ENCODE measurements at regions not wholly inside any gene's neighbourhood (a gene's known extent, or its start where the extent isn't known, plus 50 kb on each side); places are given as distances from the start of the nearest gene placed in this dataset.

- no peak overlapping the region for H3K4me3 ChIP-seq (ENCODE audit: low read depth, low read length)
- no peak for DNase-seq (ENCODE audit: low read depth)
- TF ChIP-seq, protein P1, sequence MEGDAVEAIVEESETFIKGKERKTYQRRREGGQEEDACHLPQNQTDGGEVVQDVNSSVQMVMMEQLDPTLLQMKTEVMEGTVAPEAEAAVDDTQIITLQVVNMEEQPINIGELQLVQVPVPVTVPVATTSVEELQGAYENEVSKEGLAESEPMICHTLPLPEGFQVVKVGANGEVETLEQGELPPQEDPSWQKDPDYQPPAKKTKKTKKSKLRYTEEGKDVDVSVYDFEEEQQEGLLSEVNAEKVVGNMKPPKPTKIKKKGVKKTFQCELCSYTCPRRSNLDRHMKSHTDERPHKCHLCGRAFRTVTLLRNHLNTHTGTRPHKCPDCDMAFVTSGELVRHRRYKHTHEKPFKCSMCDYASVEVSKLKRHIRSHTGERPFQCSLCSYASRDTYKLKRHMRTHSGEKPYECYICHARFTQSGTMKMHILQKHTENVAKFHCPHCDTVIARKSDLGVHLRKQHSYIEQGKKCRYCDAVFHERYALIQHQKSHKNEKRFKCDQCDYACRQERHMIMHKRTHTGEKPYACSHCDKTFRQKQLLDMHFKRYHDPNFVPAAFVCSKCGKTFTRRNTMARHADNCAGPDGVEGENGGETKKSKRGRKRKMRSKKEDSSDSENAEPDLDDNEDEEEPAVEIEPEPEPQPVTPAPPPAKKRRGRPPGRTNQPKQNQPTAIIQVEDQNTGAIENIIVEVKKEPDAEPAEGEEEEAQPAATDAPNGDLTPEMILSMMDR (IDR thresholded peaks at IDR 0.05; ENCODE audit: low read depth, low read length, missing control alignments) = no peak
These were observed 833.5 kb upstream of the GALNTL6 start for GRCh38 chr4:170979736-170980135.

- H3K4me3 ChIP-seq (ENCODE audit: low read depth, low read length) = no peak overlapping the region
- no peak for DNase-seq (ENCODE audit: low read depth)
- TF ChIP-seq, protein P1 (IDR thresholded peaks at IDR 0.05; ENCODE audit: low read depth, low read length, missing control alignments) = peak; percentile 10
These were observed 834.2 kb upstream of the GALNTL6 start for GRCh38 chr4:170978990-170979389.

DNA sequence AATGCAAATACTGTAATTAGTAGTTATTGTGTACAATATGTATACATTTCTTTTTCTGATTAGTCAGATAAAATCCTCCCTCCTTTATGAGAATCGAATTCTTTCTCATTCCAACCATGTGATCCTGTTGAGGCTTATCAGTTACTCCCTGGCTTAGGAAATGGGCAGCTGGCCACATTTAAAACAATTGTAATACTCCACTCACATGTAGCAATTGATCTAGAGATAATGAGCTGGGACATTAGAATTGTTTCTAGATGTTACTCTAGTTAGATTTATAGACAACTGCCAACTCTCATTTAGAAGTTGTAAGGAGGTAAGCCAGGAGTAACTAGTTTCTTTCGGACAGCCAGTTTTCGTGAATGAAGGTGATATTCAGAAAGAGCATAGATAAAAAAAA is 859.3 kb upstream of the AADAT start:
- H3K4me3 ChIP-seq (ENCODE audit: low read depth, low read length) = no peak overlapping the region
- no peak for DNase-seq (ENCODE audit: low read depth)
- TF ChIP-seq, protein P1 (IDR thresholded peaks at IDR 0.05; ENCODE audit: low read depth, low read length, missing control alignments) = no peak

DNA sequence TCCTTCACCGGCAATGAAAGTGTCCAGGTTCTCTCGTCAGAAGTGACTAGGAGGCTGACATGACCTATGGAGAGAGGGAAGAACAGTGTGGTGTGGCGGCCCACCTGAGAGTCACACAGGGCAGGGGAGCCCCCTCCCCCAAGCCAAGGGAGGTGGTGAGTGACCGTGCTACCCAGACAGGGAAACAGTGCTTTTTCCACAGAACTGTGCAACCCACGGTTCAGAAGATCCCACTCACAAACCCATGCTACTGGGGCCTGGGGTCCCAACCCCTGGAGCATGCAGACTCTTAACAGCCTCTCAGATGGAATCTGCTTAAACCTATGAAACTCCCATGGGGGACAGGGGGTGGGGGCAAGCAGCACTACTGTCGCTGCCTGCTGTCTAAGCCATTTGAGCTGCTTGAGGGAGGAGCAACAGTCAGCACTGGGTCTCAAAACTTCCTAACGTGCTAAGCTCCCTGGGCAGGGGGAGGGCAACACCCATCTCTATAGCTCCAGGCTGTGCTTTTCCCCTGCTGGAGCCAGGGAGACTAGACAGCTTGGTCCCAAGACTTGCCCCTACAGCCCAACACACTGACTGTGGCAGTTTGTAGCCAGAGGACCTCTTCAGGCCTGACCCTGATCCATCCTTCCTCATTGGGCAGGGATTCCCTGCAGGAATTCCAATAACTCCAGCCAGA is 850.4 kb upstream of the AADAT start:
- H3K4me3 ChIP-seq (ENCODE audit: low read depth, low read length) = no peak overlapping the region
- TF ChIP-seq, protein P1 (IDR thresholded peaks at IDR 0.05; ENCODE audit: low read depth, low read length, missing control alignments) = no peak
- no peak for DNase-seq (ENCODE audit: low read depth)

DNA sequence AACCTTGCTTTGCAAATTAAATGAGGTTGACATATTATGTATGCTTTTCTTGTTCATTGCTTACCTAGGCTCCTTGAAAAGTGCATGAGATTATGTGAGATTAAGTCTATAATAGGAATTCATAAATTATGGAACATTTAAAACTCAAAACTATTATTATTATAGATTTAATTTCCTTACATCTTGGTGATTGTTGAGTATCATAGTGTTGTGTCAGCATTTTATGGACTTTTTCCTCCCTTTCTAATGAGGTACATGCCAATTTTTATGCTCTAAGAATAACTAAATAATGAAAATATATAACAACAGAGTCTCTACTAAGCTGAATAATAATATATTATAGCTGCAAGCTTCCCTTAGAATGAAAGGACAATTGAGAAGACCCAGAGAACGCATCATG is 848.8 kb upstream of the AADAT start:
- no peak overlapping the region for H3K4me3 ChIP-seq (ENCODE audit: low read depth, low read length)
- TF ChIP-seq, protein P1 (IDR thresholded peaks at IDR 0.05; ENCODE audit: low read depth, low read length, missing control alignments) = no peak
- DNase-seq (ENCODE audit: low read depth) = no peak

DNA sequence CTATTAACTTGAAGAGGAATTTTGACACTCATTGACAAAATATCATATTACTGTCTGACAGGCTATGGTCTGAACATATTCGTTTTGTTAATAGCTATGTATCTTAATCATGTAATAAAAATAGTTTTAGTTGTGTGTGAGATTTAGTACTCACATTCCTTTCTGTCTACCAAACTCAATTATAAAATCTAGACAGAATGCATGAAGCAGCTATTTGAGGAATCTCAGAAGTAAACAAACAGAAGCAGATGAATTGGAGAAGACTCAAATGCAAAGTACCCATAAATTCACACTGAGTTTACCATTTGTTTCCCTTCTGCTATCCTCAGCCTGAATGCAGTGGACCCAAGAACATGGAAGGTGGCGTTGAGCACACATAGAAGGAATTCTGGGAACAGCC is 841.6 kb upstream of the AADAT start:
- TF ChIP-seq, protein P1 (IDR thresholded peaks at IDR 0.05; ENCODE audit: low read depth, low read length, missing control alignments) = no peak
- no peak for DNase-seq (ENCODE audit: low read depth)
- H3K4me3 ChIP-seq (ENCODE audit: low read depth, low read length) = no peak overlapping the region

DNA sequence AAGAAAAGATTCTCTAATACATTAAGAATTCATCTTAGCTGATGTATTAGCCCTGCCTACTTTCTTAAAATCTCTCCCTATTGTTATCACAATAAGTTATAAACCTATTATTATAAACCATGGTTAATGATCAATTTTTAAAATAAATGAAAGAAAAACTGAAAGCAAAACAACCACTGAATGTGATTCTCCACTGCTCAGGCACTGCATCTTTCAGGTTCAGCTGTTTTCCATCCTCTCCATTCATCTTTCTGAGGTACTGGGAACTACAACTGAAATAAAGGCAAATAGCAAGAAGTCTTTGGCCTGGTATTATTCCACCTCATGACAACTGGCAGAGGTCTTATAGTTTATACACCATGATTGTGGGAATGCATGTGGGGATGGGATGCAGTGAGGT is 798.9 kb upstream of the AADAT start:
- no peak overlapping the region for H3K4me3 ChIP-seq (ENCODE audit: low read depth, low read length)
- DNase-seq (ENCODE audit: low read depth) = no peak
- TF ChIP-seq, protein P1 (IDR thresholded peaks at IDR 0.05; ENCODE audit: low read depth, low read length, missing control alignments) = no peak
